HG03045 (cell line): ENCODE measurements at regions not wholly inside any gene's neighbourhood (a gene's known extent, or its start where the extent isn't known, plus 50 kb on each side); places are given as distances from the start of the nearest gene placed in this dataset.
"Not testable (repeated sequence)": the region's sequence is repeated elsewhere in the genome, so short reads cannot be mapped to it uniquely, and the experiment has no call there.

ENCODE experiments used
- ATAC-seq: cut with Tn5 transposase; IDR thresholded peaks from one replicate; pipeline ENCODE4 v1.9.1; 2021; ENCODE audit warnings: mild to moderate bottlenecking, moderate library complexity; ENCODE audit not compliant: unreplicated experiment

DNA sequence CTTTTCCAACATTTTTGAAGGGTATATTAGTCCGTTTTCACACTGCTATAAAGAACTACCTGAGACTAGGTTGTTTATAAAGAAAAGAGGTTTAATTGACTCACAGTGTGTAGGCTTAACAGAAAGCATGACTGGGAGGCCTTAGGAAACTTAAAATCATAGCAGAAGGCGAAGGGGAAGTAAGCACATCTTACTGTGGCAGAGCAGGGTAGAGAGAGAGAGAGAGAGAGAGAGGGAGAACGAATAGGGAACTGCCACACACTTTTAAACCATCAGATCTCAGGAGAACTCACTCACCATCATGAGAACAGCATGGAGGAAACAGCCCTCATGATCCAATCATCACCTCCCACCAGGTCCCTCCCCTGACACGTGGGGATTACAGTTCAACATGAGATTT, 420.3 kb downstream of the SOCS6 start:
- no peak for ATAC-seq

DNA sequence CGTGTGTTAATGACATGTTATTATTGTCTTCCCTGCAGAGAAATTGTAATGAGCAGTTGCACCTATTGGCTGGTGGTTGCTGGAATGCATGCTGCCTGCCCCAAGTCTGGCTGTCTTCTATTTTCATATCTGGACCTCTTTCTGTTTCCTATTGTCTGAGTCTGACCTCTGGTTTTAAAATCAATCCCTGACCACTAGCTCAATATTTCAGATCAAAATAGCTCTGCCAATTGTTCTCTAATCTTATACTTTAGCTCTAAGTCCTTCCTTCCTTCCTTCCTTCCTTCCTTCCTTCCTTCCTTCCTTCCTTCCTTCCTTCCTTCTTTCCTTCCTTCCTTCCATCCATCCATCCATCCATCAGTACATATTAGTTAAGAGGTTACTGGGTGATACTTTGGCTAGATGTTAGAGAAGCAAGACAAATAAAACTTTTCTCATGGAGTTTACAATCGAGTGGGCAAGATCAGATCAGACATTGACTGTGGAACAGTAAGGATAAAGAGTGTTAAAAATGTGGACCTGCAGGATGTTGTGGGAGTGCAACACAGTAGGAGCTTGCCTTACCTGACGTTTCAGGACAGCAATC, 417.1 kb downstream of the SOCS6 start:
- ATAC-seq = no peak

DNA sequence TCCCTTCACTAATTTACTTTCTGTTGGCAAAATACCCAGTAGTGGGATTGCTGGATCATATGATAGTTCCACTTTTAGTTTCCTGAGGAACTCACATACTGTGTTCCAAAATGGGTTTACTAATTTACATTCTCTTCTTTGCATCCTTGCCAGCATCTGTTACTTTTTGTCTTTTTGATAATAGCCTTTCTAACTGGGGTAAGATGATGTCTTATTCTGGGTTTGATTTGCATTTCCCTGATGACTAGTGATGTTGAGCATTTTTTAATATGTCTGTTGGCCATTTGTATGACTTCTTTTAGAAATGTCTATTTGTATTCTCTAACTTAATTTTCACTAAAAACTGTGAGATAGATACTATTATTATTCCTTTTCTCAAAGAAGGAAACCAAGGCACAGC, 411.7 kb downstream of the SOCS6 start:
- no peak for ATAC-seq

DNA sequence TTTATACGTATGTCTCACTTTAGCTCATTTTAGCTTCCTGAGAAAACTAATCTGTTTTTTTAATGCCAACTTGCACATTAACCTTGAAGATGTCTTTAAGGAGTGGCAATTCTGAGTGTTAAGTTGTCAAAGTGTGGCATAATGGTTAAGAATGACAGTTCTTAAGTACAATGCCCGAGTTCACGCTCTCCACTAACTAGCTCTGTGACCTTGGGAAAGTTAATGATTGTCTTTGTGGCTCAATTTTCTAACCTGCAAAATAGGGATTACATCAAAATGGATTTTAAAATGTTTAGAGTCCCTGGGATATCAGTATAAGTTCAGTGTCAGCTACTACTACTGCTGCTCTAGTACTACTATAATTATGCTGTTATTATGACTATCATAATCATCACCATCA, 409.7 kb downstream of the SOCS6 start:
- ATAC-seq = no peak

DNA sequence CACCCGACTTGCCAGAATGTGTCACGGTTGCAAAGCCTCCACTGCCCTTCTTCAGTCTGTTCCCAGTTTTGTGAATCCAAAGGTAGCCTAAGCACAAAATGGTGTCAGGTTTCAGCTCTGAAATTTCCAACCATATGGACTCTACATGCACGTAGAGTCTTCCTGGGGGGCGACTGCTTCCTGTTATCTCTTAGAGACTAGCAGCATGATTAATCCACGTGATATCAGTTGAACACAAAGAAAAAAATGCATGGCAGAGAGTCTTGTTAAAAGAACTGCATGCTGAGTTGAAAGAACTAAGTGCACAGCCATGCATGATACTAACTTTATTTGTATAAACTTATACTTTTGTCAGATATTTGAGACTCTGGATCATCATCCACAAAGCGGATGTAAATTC, 404.4 kb downstream of the SOCS6 start:
- ATAC-seq = no peak

DNA sequence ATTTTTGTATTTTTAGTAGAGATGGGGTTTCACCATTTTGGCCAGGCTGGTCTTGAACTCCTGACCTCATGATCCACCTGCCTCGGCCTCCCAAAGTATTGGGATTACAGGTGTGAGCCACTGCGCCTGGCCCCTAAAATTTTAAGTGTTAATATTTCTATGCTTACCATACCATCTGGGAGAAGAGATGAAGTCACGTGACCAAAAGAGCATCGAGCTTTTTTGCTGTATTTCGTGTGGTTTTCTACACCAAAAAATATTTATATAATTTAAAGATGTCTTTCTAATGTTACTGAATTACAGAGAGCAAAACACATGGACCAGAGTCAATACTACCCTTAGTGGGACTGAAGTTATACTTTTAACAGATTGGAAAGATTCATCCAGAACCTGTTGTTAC, 400.9 kb downstream of the SOCS6 start:
- ATAC-seq = not testable (repeated sequence)

DNA sequence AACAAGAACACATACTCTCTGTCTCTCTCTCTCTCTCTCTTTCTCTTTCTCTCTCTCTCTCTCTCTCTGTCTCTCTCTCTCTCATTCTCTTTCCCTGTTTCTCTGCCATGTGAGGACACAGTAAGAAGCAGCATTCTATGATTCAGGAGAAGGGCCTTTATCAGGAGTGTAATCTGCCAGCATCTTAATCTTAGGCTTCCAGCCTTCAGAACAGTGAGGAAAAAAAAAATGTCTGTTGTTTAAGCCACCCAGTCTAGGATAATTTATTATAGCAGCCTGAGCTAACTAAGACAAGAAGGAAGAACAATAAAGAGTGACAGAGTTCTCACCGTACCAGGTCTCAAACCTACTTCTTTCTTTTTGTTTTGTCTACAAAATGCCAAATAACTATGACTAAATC, 399.4 kb downstream of the SOCS6 start:
- ATAC-seq = no peak

DNA sequence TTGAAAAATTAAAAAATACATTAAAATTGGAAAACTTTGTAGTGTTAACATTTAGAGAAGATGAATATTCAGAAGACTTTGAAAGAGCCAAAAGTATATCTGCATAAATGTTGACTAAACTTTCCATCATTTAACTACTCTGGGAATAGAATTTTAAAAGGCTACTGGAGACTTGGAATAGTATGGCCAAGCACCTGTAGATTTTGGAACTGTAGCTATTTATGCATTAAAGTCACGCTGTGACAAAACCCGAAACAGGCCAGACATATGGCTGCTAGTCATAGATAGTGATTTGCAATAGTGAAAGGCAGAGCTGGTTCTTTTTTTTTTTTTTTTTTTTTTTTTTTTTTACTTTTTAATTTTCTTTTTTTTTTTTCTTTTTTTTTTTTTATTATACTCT, 396.0 kb downstream of the SOCS6 start:
- ATAC-seq = no peak

DNA sequence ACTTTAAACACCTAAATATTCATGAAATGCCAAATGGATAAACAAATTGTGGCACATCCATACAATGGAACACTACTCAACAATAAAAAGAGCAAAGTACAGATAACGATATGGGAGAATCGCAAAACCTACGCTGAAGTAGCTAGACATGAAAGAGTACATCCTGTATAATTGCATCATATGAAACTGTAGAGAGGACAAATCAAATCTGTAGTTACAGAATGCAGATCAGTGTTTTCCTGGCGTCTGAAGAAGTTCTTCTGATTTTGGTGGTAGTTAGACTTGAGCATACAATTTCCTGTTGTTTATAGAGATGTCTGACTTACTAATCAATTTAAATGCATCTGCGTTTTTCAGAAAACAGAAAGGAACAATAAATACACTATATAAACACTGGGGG, 394.4 kb downstream of the SOCS6 start:
- no peak for ATAC-seq

DNA sequence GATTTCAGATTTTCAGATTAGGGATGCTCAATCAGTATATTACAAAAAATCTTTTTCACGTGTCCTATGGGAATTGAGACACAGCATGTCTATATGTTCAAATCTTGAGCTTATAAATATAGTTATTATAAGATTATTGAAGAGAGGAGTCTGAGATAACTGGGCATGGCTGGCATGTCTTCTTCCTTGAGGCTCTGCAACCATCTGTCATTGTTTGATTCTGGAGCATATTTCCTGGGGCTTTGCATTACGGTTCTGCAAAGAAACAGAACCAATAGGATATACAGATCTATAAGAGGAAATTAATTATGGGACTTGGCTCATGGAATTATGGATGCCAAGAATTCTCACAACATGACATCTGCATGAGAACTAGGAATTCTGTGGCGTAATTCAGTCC, 386.1 kb downstream of the SOCS6 start:
- no peak for ATAC-seq

DNA sequence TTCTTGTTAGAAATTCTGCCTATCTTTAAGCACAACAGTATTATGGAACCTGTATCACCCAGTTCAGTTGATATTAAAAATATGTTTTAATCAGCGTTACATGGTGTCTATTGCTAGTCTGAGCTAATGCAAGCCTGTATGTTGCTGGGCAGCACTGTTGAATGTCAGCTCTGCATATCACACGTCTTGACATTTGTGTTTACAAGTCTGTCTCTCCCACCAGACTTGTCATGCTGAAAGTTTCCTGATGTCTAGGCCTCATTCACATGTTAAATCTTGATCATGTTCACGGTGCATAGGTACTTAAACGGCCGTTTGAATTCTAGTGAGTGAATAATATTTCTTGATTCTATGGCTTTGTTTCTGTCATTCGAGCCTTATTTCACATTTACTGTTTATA, 385.0 kb downstream of the SOCS6 start:
- no peak for ATAC-seq

DNA sequence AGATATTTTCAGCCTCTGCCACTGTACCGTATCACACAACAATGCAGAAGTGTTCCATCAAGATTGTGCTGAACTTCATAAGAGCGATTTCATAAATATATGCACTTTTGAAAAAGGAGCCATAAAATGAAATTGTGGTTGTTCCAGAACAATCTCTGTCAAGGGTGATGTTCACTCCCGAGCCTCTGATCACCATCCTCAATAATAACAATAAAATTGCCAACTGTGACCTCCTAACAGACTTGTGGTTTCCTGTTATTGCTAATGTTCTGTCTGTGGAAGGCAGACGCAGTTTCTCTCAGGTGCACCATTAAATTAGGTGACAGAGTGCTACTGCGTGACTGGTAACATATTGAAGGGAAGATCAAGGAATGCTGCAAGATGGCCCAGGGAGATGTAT, 383.7 kb downstream of the SOCS6 start:
- ATAC-seq = no peak

DNA sequence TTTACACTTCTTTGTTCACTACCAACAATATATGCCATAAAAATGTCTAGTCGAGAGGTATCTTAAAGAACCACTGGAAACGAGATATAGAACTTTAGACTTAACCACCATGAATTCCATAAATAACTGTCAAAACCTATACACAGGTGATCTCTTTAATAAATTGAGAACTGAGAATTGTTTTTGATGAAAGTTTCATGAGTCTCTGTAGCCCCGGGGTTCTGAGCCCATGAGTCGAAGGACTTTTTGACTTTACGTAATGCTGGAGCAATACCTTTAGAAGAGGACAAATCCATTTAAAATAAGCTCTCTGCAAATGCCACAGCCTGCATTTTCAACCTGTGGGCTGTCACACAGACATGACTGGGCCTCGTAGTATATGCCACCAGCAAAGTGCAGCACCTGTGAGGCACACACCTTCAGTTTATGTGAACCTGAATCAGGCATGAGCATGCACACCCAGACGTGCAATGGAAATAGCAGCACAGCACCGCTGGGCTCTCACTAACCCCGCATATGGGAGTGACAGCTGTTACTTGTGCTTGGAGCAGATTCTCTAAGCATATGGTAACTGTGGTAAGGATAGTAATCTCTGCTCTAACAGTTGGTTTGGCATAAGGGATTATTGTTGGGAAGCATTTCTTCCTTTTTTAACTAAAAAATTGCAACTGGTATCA, 383.2 kb downstream of the SOCS6 start:
- no peak for ATAC-seq

DNA sequence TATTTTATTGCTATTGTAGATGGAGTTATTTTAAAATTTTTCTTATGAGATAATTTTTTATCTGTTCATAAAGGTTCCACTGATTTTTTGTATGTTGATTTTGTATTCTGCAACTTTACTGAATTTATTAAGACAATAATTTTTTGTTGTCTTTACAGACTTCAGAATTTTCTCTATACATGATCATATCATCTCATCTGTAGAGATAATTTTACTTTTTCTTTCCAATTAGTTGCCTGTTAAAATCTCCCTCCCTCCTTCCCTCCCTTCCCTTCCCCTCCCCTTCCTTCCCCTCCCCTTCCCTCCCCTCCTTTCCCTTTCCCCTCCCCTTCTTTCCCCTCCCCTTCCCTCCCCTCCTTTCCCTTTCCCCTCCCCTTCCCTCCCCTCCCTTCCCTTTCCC, 378.1 kb downstream of the SOCS6 start:
- no peak for ATAC-seq

DNA sequence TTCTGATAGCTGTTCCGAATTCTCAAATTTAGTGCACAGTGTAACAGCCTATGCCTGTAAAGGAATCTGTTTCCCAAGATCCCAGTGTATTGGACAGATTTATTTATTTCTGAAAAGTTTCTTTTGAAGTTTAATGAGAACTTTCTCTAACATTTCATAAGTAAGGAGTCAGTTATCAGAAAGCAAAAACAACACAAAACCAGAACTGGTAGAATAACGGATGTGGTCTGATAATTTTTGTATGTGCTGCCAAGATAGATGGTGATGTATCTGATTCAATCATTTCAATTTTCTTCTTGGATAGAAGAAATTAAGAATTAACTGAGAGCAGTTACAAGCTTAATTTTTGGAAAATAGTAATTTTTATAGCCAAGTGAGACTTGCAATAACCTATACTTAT, 374.3 kb downstream of the SOCS6 start:
- no peak for ATAC-seq

DNA sequence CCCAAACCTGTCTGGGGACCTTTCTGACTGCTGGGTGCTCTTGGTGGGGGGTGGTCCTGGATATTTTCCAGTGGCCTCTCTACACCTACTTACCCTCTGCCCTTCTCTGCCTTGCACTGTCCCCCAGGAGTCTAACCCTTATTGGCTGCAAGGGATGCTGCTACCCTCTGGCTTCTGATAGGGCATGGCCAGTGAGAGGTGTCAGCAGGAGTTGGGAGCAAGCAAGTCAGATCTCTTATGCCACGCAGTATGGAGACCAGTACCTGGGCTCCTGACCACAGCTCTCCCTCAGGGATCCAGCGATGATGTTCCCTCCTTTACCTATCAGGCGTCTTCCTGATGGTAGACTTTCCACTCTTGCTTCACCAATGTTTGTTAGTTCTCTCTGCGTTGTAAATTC, 373.7 kb downstream of the SOCS6 start:
- ATAC-seq = no peak

DNA sequence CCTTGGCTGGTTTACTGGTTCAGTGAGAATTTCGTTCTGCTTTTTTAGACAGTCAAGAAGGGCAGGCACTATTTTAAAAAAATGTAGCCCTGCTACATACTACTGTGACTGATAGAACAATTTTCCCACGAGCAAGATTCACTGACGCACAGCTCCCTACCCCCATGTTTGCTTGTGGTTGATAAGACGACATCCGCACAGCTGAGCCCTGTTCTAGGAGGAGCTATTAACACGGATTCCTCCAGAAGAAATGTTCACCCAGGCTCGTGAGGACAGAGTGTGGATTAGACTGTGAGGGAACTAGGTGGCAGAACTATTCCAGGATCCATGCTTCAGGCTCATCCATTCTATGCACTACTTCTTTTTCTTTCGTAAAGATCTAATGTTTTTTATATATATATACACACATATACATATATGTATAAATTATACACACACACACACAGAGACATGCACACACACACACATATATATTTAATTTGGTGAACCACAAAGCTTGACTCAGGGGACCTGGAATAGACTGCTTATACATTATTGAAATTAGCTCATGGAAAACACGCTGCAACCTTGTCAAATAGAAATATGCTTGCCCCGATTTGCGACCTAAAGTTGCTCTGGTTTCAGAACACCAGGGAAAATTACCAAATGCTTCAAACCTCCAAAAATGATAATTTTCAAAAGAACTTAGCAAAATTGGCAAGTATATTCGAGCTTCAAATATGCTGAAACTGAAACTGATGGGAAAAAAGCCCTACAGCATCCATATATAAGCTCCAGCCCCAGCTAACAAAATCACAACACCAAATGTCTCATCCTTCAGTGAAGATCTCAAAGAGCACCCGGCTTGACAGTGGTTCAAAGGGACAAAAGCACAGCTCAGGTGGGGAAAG, 370.4 kb downstream of the SOCS6 start:
- ATAC-seq = no peak

DNA sequence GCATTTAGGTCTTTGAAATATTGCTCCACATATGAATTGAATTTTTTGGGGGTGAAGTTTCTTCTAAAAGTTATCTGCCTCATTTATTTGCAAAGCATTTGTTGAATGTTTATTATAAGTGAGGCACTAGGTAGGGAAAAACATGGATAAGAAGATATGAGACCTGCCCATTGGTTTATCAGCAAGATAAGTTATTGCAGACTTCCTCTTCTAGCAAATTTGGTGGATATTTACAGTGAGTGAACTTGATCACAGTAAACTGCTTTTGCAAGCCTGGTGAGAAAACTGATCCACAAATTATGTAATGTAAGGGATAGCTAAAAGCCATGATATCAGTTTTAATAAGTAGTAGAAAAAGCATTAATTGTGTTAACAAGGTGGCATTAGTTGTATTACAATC, 364.8 kb downstream of the SOCS6 start:
- no peak for ATAC-seq

DNA sequence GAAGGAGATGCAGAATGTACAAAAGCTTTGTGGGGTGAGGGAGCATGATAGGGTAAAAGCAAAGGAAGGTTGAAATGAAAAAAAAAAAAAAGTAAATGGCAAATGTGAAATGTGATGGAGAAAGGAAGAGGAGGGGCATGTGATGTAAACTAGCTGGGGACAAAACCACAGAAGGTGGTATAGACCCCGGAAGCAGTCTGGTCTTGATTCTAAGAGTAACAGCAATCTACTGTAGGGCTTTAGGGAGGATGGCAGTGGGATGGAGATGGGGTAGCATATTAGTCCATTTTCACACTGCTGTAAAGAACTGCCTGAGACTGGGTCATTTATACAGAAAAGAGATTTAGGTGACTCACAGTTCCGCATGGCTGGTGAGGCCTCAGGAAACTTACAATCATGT, 362.0 kb downstream of the SOCS6 start:
- no peak for ATAC-seq

DNA sequence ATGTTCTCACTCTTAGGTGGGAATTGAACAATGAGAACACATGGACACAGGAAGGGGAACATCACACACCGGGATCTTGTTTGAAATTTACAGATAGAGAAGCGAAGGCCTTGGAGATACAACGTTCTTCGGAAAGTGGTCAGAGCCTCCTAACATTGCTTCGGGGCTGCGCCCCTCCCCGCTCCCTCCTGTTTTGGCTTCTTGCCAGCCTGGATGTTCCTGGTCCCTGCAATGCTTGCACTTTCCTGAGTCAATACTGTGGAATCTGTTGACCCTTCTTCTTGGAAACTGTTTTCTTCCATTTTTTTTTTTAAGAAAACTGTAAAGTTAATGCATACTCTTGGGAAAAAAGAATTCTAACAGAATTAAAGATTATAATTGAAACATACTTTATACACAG, 360.8 kb downstream of the SOCS6 start:
- no peak for ATAC-seq

DNA sequence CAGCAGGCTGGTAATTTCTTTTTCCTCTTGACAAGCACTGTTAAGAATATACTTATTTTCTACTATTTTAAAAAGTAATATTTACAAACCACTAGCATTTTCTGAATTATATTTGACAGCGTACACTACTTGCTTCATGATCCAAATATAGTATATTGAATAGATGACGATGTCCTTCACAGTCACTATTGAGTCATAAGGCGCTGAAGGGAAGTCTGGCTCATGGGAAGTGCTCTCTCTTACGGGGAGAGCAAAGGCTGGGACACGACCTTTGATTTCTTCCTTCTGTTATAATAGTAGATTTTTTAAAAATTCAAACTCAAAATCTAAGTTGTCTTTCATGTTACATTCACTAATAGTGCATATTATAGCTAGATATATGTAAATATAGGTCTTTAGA, 357.1 kb downstream of the SOCS6 start:
- ATAC-seq = no peak

DNA sequence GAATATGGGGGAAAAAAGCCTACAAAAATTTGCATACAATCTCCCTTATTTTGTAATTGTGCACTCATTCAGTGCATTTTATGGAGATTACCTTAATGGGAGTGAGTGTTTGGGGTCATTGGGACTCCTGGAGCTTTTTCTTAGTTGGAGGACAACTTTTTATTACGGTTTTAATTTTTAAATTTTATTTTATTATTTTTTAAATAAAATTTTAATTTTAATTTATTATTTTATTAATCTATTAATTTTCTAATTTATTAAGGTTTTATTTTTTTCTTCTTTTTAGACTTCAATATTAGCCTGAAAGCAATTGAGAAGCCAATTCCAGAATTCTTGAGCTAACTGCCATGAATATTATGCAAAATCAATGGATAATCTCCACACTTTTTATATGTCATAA, 355.0 kb downstream of the SOCS6 start:
- ATAC-seq = no peak
